ENCODE measurements at regions not wholly inside any gene's neighbourhood (a gene's known extent, or its start where the extent isn't known, plus 50 kb on each side); places are given as distances from the start of the nearest gene placed in this dataset.

- H3K4me3 ChIP-seq (ENCODE audit: low read length, poor library complexity, severe bottlenecking) = no peak overlapping the region
- no peak overlapping the region for H3K9ac ChIP-seq (ENCODE audit: low read depth, low read length, poor library complexity, severe bottlenecking)
- no peaks in the 10 kb centered on the region for H3K36me3 ChIP-seq (ENCODE audit: insufficient read depth, low read length)
- H3K9me3 ChIP-seq (ENCODE audit: insufficient read depth, low read depth, low read length) = no peaks in the 10 kb centered on the region
- no peak overlapping the region for H3K4me2 ChIP-seq (ENCODE audit: low read depth, low read length, poor library complexity, severe bottlenecking)
- no peaks in the 10 kb centered on the region for H3K79me2 ChIP-seq (ENCODE audit: insufficient read depth, low read length)
- H3K9me2 ChIP-seq (replicated peaks; ENCODE audit: low read depth, low read length) = no peaks in the 10 kb centered on the region
- H3K27me3 ChIP-seq (ENCODE audit: insufficient read depth, low read length, poor library complexity, severe bottlenecking) = no peaks in the 10 kb centered on the region
- H3F3A ChIP-seq (ENCODE audit: low read depth) = no peaks in the 10 kb centered on the region
- H2AFZ ChIP-seq (ENCODE audit: low read length) = no peak overlapping the region
- no peaks in the 10 kb centered on the region for H4K20me1 ChIP-seq (ENCODE audit: insufficient read depth, low read length, poor library complexity, severe bottlenecking)
- no peaks in the 10 kb centered on the region for H3K4me1 ChIP-seq (ENCODE audit: insufficient read depth, low read length, poor library complexity, severe bottlenecking)
- TF ChIP-seq CTCF (conservative IDR thresholded peaks at IDR 0.05; ENCODE audit: low read length) (no peak), EZH2phosphoT487 (IDR thresholded peaks at IDR 0.05; ENCODE audit: borderline replicate concordance) (no peak)
Measured at GRCh38 chr18:30705943-30706342, 336.6 kb downstream of the DSC3 start.

- Histone ChIP-seq H4K20me1 (ENCODE audit: insufficient read depth, low read length, poor library complexity, severe bottlenecking) (no peaks in the 10 kb centered on the region), H3K4me3 (ENCODE audit: low read length, poor library complexity, severe bottlenecking) (no peak overlapping the region), H3F3A (ENCODE audit: low read depth) (no peaks in the 10 kb centered on the region), H3K36me3 (ENCODE audit: insufficient read depth, low read length) (no peaks in the 10 kb centered on the region), H3K4me2 (ENCODE audit: low read depth, low read length, poor library complexity, severe bottlenecking) (no peak overlapping the region), H3K27me3 (ENCODE audit: insufficient read depth, low read length, poor library complexity, severe bottlenecking) (no peaks in the 10 kb centered on the region), H3K4me1 (ENCODE audit: insufficient read depth, low read length, poor library complexity, severe bottlenecking) (no peaks in the 10 kb centered on the region), H3K9me3 (ENCODE audit: insufficient read depth, low read depth, low read length) (no peaks in the 10 kb centered on the region), H3K9ac (ENCODE audit: low read depth, low read length, poor library complexity, severe bottlenecking) (no peak overlapping the region), H3K79me2 (ENCODE audit: insufficient read depth, low read length) (no peaks in the 10 kb centered on the region), H2AFZ (ENCODE audit: low read length) (no peak overlapping the region), H3K9me2 (replicated peaks; ENCODE audit: low read depth, low read length) (no peaks in the 10 kb centered on the region; the same call in 1 of the 2 replicates)
- TF ChIP-seq CTCF (conservative IDR thresholded peaks at IDR 0.05; ENCODE audit: low read length) = no peak
- no peak for TF ChIP-seq EZH2phosphoT487 (IDR thresholded peaks at IDR 0.05; ENCODE audit: borderline replicate concordance)
Measured at GRCh38 chr18:30698571-30698970, 344.0 kb downstream of the DSC3 start.

- H3K9ac ChIP-seq (ENCODE audit: low read depth, low read length, poor library complexity, severe bottlenecking) = no peak overlapping the region
- H4K20me1 ChIP-seq (ENCODE audit: insufficient read depth, low read length, poor library complexity, severe bottlenecking) = no peaks in the 10 kb centered on the region
- H3F3A ChIP-seq (ENCODE audit: low read depth) = no peaks in the 10 kb centered on the region
- no peaks in the 10 kb centered on the region for H3K27me3 ChIP-seq (ENCODE audit: insufficient read depth, low read length, poor library complexity, severe bottlenecking)
- H3K9me3 ChIP-seq (ENCODE audit: insufficient read depth, low read depth, low read length) = no peaks in the 10 kb centered on the region
- no peak for TF ChIP-seq EZH2phosphoT487 (IDR thresholded peaks at IDR 0.05; ENCODE audit: borderline replicate concordance)
- no peak for TF ChIP-seq CTCF (conservative IDR thresholded peaks at IDR 0.05; ENCODE audit: low read length)
- H3K4me3 ChIP-seq (ENCODE audit: low read length, poor library complexity, severe bottlenecking) = no peak overlapping the region
- no peaks in the 10 kb centered on the region for H3K4me1 ChIP-seq (ENCODE audit: insufficient read depth, low read length, poor library complexity, severe bottlenecking)
- H3K4me2 ChIP-seq (ENCODE audit: low read depth, low read length, poor library complexity, severe bottlenecking) = no peak overlapping the region
- H2AFZ ChIP-seq (ENCODE audit: low read length) = no peak overlapping the region
- no peaks in the 10 kb centered on the region for H3K79me2 ChIP-seq (ENCODE audit: insufficient read depth, low read length)
- no peaks in the 10 kb centered on the region; the same call in 1 of the 2 replicates for H3K9me2 ChIP-seq (replicated peaks; ENCODE audit: low read depth, low read length)
- no peaks in the 10 kb centered on the region for H3K36me3 ChIP-seq (ENCODE audit: insufficient read depth, low read length)
Measured at GRCh38 chr18:30696201-30696600, 346.3 kb downstream of the DSC3 start.
